Glomerular endothelial cell (primary cell): ENCODE measurements at regions not wholly inside any gene's neighbourhood (a gene's known extent, or its start where the extent isn't known, plus 50 kb on each side); places are given as distances from the start of the nearest gene placed in this dataset.

Experiments used
- DNase-seq: peaks from one replicate; pipeline ENCODE4 v3.0.0-alpha.2; 2011; ENCODE audit warnings: low read depth, low spot score; ENCODE audit errors: extremely low read depth

DNA sequence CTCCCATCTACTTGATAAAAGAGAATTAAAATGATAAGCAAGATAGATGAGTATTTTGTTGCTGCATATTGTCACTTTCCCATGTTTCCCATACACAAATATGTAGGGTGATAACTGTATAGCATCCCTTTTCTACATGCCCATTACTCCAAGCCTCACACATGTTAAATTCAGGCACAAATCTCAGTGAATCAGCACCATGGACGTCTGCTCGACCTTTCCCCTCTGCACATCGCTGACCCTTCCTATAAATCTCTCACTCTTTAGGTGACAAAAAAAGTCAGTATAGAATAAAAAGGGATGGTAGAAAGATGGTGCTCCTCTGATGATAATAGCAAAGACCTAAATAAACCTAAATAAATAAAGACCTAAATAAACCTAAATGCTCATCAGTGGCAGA, 1097.7 kb upstream of the C9orf72 start:
- no peak for DNase-seq

DNA sequence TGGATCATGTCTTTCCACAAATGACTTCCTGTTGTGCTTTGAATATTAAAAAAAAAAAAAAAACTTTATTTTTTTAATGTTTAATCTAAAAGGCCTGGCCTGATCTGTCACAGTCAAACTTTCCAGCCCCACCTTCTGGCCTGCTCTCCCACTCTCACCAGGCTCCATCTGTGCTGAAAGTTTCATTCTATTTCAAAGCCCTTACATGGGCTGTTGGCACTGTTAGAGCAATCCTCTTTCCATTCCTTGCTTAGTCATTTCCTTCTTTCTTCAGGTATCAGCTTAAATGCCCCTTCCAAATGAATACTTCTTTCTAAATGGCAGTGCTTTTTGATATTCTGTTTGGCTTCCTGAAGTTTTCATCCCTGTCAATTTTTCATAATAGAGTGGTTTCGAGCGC, 1104.8 kb upstream of the C9orf72 start:
- DNase-seq: no peak

DNA sequence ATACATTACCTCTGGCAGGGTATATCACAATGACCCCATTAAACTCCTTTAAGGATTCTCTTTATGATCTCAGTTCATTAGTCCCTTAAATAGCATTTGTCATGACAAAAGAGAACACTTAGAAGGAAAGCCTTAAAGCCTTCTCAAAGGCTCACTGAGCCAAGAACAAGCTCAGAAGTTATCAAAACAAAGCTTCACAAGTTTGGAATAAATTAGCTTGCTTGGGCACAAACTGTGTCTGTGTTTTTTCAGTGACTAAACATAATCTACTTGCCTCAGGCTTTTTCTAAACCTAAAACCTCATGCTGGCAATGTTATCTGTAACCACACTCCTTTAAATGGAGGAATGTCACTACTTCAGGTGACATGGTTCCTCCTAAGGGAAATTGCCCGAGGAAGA, 1114.9 kb upstream of the C9orf72 start:
- DNase-seq: no peak

DNA sequence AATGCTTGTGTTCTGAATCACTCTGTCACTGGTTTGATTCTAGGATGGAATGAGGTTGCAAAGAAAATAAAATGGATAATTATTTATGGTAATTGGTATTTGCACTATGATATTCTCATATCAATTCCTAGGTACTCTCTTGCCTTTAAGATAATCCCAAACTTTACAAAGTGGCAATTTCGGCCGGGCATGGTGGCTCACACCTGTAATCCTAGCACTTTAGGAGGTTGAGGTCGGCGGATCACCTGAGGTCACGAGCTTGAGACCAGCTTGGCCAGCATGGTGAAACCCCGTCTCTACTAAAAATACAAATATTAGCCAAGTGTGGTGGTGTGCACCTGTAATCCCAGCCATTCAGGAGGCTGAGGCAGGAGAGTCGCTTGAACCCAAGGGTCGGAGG, 1118.7 kb upstream of the C9orf72 start:
- no peak for DNase-seq

DNA sequence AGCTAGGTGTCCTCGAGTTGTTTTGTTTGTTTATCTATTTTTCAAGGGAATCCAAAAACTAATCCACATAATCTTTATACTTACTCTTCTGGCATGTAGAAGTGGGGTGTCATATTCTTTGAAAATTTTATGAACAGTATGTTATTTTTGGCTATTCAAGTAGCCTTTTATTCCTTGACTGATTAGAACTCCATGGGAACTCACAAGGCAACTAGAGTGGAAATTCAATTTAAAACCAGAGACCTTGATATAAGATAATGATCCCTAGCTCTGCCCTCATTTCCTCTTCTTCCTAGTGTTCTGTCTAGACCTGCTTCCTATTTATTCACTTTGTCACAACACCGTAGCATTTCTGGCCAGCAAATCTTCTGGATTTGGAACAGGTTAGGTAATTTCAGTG, 1123.7 kb upstream of the C9orf72 start:
- no peak for DNase-seq

DNA sequence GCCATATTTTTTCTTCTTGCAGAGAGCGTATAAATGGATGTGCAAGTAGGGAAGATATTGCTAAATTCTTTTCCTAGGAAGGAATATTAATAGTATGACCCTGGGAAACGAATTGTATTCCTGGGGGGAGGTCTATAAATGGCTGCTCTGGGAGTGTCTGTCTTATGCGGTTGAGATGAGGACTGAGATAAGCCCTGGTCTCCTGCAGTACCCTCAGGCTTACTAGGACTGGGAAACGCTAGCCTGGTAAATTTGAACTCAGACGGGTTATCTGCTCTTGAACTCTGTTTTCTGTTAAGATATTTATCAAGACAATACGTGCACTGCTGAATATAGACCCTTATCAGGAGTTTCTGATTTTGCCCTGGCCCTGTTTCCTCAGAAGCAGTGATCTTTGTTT, 1126.4 kb upstream of the C9orf72 start:
- DNase-seq: no peak

DNA sequence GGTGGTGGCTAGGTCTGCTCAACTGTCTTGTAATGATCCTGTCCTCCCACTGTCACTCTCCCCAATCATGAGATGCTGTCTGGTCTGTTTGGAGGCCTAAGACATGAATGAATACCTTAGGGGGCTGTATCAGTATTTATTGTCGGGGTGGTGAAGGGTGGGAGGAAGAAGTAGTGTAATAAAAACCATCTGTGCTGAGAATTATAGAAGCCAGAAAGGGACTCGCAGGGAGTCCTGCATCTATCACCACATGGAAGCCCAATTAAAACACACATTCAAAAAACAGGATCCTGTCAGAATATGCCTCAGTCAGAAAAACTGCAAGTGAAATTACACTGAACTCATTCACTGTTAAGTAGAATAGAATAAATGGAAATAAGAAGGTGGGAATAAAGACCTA, 1134.3 kb upstream of the C9orf72 start:
- DNase-seq: no peak

DNA sequence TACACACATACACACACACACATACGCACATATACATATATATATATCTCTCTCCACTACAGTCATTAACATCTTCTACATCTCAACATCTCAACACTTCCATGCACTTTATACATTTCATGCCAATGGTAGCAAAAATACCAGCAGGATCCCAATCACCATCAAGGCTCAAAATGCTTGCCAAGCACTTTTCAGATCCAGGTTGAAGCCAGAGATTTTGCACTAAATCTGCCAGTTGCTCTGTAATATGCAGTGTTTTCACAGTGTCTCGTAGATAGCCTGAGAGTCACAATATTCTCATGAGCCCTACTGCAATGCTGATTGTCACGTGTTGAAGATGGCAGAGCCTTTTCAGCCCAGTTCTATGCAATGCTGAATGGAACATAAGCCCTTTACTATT, 1140.9 kb upstream of the C9orf72 start:
- no peak for DNase-seq

DNA sequence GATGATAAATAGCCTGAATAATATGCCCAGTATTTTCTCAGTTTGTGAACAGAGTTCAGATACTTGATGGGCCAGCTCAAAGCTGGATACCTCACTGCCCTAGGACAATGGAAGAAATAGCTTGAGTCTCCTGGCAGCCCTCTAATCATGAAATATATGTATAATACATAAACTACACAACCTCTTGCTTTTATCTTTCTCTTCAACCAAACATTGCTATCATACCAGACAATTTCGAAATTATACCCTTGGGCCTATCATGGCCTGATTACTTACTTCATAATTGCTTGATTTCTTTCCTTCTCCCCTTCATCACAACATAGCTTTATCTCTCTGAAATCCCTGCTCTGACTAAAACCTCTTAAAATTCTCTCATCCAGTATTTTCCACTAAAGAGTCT, 1144.9 kb upstream of the C9orf72 start:
- DNase-seq: no peak

DNA sequence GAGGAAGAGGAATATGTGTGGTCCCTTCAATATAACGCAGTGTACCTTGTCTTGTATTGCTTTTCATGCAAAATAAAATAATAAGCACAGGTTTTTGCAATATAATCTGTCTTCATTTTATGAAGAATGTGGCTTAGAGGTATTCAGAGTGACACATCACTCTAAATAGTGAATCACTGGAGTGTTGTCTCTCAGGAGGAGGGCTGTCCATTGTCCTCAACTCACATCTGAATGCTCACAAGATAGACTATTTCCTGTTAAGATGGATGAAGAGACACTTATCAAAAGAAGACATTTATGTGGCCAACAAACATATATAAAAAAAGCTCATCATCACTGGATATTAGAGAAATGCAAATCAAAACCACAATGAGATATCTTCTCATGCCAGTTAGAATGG, 1147.5 kb upstream of the C9orf72 start:
- DNase-seq: no peak

DNA sequence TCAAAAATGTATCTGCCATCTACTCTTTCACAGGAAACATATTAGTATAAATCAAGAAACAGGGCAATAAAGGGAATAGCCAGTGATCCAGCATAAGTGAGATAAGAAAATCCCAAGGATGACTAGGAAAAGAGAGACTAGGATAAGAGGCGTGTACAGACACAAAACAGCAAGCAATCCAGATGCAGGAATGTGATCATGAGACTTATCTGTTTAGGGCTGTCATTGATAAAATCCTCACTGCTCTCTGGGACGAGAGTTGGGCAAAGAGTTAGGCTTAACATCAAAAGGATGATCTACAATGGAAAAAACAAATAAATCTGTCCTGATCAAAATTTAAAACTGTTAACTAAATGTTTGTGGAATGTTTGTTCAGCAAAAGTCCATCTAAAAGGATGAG, 1156.8 kb upstream of the C9orf72 start:
- no peak for DNase-seq

DNA sequence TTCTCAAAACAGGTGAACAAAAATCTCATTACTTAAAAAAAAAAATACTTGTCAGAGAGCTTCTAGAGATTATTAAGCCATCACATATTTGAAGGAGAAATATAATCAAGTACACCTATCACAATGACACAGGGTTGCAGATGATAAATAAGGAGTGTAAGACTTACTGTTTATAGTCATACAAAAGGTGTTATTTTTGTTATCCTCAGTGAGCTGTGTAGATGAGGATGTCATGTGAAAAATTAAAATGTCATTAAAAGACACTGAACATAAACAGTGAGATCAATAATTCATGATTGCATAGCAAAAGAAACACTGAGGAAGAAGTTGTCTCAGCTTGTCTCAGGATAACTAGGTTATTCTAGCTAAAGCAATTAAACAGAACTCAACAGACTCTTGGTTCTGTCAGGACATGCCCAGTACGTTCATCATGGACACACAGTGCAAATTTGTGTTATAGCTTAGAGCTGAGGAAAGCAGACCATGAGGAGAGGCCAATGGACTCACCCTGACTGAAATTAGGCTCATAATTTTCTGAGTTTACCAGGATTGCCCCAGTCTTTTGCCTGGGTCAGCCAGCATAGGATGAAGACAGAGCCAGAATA, 1162.6 kb upstream of the C9orf72 start:
- DNase-seq: no peak

DNA sequence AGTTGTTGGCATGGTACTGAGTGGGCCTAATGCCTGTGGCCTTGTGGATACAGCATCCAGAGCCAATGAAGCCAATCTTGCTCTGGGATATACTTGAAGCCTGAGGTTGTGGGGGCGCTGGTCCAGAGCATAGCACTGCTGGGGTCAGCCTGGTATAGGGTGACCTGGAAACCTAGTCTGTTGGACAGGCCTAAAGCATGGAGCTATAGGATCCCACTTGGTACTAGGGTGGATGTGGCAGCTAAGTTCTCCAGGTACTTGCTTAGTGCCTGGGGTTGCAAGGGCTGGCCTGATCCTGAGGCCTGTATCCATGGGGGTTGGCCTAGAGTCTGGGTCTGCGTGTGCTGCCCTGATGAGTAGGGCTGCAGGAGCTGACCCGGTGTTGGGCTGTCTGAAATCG, 1168.2 kb upstream of the C9orf72 start:
- no peak for DNase-seq

DNA sequence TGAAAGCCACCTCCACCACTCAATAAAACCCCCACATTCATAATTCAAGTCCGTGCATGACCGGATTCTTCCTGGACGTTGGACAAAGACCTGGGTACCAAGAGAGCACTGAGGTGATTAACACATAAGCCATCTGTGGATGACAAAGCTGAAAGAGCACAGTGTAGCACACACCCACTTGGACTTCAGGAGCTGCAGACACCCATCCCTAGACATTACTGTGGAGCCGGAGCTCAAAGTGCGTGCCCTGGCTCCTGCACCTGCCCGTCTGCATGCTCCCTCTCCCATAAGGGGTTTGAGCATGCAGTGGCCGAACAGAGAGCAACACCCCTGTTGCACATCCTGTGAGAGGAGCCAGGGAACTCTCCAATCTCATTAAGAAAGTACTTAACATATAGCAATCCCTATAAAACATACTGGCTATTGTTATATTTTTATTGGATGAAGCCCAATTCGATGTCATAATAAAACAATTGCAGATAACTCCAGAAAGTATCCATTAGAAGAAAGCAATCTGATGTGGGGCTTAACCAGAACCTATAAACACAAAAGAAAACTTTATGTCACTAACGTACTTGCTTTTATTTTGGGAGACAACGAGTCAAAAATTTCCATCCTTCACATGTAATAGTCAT, 1174.2 kb upstream of the C9orf72 start:
- DNase-seq: no peak

DNA sequence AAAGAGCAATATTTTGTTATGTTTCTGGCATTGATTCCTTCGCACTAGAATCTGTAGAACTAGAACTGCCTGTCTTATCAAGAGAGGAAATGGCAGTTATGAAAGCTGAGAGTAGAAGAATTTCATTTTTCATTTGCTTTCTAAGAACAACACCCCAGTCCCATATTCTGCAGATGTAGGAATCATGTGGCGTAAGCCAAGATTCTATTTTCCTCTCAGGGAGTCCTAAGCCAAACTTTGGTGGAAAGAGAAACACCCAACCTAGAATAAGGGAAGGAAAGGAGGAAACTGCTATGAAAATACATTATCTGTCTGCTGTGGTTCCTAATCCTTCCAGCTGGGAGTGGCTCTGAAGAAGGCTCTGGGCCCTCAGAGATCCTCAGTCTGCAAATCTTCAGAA, 1176.9 kb upstream of the C9orf72 start:
- DNase-seq: no peak

DNA sequence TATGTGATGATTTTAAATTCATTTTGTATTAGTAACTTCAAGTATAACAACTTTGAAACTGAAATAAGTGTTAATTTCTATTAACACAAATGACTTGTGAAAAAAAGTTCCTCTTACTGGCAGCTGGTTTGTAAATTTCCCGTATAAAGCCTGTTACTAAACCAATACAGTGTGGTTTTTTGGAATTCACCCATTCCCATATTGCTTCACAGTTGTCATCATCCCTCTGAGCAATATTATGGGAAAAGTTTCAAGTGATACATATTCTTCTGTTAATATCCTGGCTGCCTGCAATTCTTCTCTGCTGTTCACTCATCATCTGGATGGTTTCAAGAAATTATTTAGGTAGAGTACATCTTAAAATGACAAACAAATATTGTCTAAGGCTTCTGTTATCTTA, 1185.1 kb upstream of the C9orf72 start:
- no peak for DNase-seq

DNA sequence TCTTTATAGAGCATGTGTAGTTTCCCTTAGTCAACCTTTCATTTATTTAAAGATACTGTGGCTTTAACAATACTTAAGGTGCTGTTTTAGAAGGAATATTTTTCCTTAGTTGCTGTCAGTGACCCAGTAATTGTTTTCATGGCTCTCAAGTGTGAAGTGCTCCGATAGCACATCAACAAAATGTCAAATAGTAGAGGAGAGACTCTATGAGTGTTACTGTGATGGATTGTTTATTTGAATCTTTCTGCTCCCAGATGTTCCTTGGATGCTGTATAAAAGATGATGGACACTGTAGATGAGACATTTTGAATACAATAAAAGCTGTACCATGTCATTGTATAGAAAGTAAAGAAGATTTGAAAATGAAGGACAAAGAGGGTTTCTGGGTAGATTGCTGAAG, 1185.7 kb upstream of the C9orf72 start:
- DNase-seq: no peak

DNA sequence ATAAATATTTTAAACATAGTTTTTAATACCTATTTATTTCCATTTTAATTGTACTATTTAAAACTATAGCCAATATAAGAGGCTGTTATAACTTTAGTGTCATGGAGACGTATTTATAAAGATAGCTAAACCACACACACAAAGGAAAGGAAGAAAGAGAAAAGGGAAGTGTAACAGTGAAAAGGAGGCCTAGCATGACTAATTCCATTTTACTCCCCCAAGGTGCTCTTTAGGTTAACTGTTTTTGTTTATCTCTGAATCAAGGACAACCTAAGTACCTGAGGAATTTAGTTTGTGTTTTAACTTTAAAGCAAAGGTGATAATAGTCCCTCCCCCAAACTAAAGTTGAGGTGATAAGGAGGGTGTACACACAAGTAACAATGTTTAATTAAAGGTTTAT, 1188.9 kb upstream of the C9orf72 start:
- DNase-seq: no peak

DNA sequence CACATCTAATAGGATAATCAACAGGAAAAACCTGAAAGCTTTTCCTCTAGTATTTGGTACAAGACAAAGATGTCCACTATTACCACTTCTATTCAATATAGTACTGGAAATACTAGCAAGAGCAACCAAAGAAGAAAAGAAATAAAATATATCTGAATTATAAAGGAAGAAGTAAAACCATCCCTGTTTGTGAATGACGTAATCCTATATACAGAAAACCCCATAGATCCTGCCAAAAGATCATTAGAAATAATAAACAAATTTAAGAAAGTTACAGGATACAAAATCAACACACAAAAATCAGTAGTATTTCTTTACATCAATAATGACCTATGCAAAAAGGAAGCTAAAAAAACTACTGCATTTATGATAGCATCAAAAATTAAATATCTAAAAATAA, 1191.3 kb upstream of the C9orf72 start:
- no peak for DNase-seq

DNA sequence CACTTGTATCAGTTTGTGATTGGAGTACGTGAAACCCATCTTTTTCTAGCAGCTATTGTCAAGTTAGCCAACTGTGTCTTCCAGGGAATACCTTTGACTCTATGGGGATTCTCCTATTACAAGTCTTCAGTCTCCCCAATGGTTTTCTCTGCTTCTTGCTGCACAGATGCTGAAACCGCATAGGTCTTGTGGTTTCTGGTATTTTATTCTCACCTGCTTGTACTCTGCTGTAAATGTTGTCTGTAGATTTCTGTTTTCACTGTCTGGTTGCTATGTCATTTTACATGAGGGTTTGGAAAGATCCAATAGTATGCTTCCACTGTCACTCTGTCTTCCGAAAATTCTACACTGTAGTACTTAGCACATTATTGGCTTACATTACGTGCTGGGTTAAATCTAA, 1196.9 kb upstream of the C9orf72 start:
- DNase-seq: no peak

DNA sequence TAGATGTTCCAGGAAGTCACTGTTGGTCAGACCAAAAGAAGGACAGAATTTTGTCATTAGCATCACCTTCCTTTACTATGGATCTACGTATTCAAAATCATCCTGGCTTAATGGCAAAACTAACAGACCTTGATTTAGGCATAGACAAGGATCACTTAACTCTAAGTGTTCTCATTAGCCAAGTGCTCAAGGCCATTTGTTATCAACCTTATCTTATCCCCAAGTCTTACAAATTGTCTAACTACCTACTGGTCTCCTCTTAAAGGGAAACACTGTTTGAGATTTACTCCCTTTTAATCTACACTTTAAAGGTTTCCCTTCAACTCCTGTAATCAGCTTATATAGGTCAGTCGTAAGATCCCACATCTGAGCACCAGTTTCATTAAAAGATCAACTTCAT, 1197.5 kb upstream of the C9orf72 start:
- DNase-seq: no peak

DNA sequence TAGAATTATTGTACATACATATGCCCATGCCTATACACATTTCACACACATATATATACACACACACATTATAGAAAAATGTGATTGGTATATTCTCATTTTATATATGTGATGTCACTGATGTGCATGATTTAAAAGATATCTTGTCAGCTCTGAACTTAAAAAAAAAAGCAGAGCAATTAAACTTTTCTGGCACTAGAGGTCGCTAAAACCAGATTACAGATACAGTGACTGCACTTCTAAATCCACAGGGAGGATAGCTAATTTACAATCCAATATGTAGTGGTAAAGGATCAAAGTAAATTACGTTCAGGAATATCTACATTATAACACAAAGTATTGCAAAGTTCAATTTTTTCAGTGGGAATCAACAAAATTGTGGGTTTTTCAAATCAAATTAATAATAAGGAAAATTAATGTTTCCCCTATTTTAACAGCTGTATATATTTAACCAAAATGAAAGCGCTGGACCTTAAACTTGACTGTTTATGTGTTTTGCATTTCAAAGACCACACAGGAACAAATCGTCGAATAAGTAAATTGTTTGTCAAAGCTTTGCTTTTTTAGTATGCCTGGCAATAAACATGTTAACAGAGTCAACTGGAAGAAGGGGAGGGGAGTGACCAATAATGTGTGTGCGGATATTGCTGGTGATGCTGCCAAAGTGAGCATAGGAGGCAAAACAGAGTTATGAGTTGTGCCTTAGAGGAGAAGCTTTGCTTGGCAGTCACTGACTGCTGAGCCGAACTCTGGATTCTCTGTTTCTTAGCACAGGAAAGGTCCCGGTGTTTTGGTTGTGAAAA, 1201.4 kb upstream of the C9orf72 start:
- DNase-seq: no peak
